Smooth muscle cell (in vitro differentiated cells): ENCODE measurements at regions not wholly inside any gene's neighbourhood (a gene's known extent, or its start where the extent isn't known, plus 50 kb on each side); places are given as distances from the start of the nearest gene placed in this dataset.

Source experiments
- DNase-seq: peaks from one replicate; lab custom pipeline; 2025; ENCODE audit not compliant: unreplicated experiment; lab: John Stamatoyannopoulos, UW
- H2AFZ ChIP-seq: fragments of 200-600 bp; sonication (generic); 2 replicates; pipeline ENCODE4 v1.6.0; 2016; ENCODE audit warnings: antibody characterized with exemption, low read depth, mild to moderate bottlenecking
- H3F3A ChIP-seq: fragments of 200-600 bp; sonication (generic); 2 replicates; pipeline ENCODE4 v1.6.0; 2017; ENCODE audit warnings: antibody characterized with exemption, low read depth
- H3K27ac ChIP-seq: fragments of 200-600 bp; sonication (generic); 2 replicates; pipeline ENCODE4 v1.5.1; 2016; ENCODE audit warnings: low read depth, mild to moderate bottlenecking
- H3K27me3 ChIP-seq: fragments of 200-600 bp; sonication (generic); 2 replicates; pipeline ENCODE4 v1.6.1; 2016; ENCODE audit warnings: low read depth, mild to moderate bottlenecking
- H3K36me3 ChIP-seq: fragments of 200-600 bp; sonication (generic); 2 replicates; pipeline ENCODE4 v1.5.1; 2016; ENCODE audit warnings: low read depth
- H3K4me1 ChIP-seq: fragments of 200-600 bp; sonication (generic); 2 replicates; pipeline ENCODE4 v1.5.1; 2016; ENCODE audit warnings: low read depth
- H3K4me2 ChIP-seq: fragments of 200-600 bp; sonication (generic); 2 replicates; pipeline ENCODE4 v1.6.0; 2016; ENCODE audit warnings: mild to moderate bottlenecking
- H3K4me3 ChIP-seq: fragments of 200-600 bp; sonication (generic); 2 replicates; pipeline ENCODE4 v1.5.1; 2016; ENCODE audit warnings: mild to moderate bottlenecking
- H3K79me2 ChIP-seq: fragments of 200-600 bp; sonication (generic); 2 replicates; pipeline ENCODE4 v1.6.0; 2016; ENCODE audit warnings: low read depth, mild to moderate bottlenecking
- H3K9ac ChIP-seq: fragments of 200-600 bp; sonication (generic); 2 replicates; pipeline ENCODE4 v1.6.0; 2016; ENCODE audit warnings: low read depth
- H3K9me3 ChIP-seq: fragments of 200-600 bp; sonication (generic); replicated peaks from 2 replicates; pipeline ENCODE4 v1.5.1; 2016; ENCODE audit warnings: low read depth
- H4K20me1 ChIP-seq: fragments of 200-600 bp; sonication (generic); 2 replicates; pipeline ENCODE4 v1.6.0; 2016; ENCODE audit warnings: low read depth
- WGBS: methylation state at CpG from one replicate; pipeline ENCODE4 v1.1.7; 2016; ENCODE audit warnings: low lambda C conversion rate; 5-methylcytosine and 5-hydroxymethylcytosine counted together
- TF ChIP-seq, protein P1 (sequence below): fragments of 200-600 bp; sonication (generic); IDR thresholded peaks from 2 replicates; pipeline ENCODE4 v1.5.1; 2017; ENCODE audit warnings: borderline replicate concordance, mild to moderate bottlenecking, antibody characterized with exemption; ENCODE audit not compliant: insufficient read depth, poor library complexity, severe bottlenecking

DNA sequence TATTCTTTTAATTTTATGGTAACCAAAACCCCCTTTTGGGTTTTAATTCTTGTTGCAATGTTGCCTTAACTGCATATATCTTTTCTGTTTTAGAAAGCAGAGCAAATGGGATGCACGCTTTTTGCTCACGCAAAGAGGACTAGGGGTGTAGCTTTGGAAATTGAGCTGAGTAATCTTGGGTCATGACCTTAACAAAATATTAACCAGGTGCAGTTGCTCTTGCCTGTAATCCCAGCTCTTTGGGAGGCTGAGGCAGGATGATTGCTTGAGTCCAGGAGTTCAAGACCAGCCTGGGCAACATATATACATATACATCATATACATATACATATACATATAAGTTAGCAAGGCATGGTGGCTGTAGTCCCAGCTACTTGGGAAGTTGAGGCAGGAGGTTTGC is 172.9 kb upstream of the BMPER start:
- WGBS: 98% methylated on average over 2 of the region's 2 CpGs
- no peaks in the 10 kb centered on the region for H3F3A ChIP-seq

DNA sequence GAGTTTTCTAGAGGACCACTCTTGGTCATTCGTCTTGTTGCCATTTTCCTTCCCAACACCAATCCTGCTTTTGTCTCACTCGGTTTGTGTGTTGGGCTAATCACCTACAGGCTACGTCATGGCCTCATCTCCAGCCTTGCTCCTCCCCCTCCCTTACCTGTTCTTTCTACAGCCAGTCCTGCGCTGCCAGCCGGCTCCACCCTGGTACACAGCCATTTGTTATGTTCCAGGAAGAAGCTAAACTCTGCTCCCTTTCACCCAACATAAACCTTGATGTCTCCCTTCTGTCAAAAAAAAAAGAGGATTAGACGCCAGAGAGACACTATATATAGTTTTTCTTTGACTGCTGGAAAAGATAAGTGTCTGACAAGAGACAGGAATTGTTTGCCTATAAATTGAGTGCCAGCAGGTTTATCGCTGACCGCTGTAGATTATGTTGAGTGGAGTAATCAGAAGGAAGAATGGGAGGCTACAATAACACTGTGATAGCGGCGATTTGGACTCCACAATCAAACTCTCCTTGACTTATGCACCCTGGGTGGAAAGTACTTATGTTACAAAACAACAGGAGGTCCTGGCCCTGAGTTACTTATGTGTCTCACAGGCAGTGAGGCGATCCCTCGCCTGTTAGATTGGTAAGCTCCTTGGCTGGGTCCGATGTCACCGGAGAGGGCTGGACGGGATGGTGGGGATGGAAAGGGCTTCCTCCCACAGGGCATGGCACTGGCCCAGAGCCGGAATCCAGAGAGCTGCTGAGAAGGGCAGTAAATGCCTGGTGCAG is 171.3 kb upstream of the BMPER start:
- no peaks in the 10 kb centered on the region for H3F3A ChIP-seq
- DNase-seq: no peak
- no peaks in the 10 kb centered on the region for H3K9me3 ChIP-seq
- H3K4me2 ChIP-seq: no peak overlapping the region
- no peak overlapping the region for H2AFZ ChIP-seq
- H3K36me3 ChIP-seq: no peaks in the 10 kb centered on the region
- 76% methylated on average over 16 of the region's 16 CpGs for WGBS
- H3K4me3 ChIP-seq: no peak overlapping the region
- no peak overlapping the region for H3K9ac ChIP-seq
- H3K4me1 ChIP-seq: no peaks in the 10 kb centered on the region
- TF ChIP-seq, protein P1, sequence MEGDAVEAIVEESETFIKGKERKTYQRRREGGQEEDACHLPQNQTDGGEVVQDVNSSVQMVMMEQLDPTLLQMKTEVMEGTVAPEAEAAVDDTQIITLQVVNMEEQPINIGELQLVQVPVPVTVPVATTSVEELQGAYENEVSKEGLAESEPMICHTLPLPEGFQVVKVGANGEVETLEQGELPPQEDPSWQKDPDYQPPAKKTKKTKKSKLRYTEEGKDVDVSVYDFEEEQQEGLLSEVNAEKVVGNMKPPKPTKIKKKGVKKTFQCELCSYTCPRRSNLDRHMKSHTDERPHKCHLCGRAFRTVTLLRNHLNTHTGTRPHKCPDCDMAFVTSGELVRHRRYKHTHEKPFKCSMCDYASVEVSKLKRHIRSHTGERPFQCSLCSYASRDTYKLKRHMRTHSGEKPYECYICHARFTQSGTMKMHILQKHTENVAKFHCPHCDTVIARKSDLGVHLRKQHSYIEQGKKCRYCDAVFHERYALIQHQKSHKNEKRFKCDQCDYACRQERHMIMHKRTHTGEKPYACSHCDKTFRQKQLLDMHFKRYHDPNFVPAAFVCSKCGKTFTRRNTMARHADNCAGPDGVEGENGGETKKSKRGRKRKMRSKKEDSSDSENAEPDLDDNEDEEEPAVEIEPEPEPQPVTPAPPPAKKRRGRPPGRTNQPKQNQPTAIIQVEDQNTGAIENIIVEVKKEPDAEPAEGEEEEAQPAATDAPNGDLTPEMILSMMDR: no peak
- H4K20me1 ChIP-seq: no peaks in the 10 kb centered on the region
- no peak overlapping the region for H3K27ac ChIP-seq
- no peaks in the 10 kb centered on the region for H3K79me2 ChIP-seq
- H3K27me3 ChIP-seq: no peaks in the 10 kb centered on the region

More for the DNA sequence above, 172.9 kb upstream of the BMPER start:
- Histone ChIP-seq H3K79me2 (no peaks in the 10 kb centered on the region), H3K27ac (no peak overlapping the region), H3K27me3 (no peaks in the 10 kb centered on the region), H3K9me3 (no peaks in the 10 kb centered on the region), H3K36me3 (no peaks in the 10 kb centered on the region), H3K9ac (no peak overlapping the region), H2AFZ (no peak overlapping the region), H3K4me3 (no peak overlapping the region), H4K20me1 (no peaks in the 10 kb centered on the region), H3K4me1 (no peaks in the 10 kb centered on the region), H3K4me2 (no peak overlapping the region)
- TF ChIP-seq, protein P1: no peak
- DNase-seq: no peak

DNA sequence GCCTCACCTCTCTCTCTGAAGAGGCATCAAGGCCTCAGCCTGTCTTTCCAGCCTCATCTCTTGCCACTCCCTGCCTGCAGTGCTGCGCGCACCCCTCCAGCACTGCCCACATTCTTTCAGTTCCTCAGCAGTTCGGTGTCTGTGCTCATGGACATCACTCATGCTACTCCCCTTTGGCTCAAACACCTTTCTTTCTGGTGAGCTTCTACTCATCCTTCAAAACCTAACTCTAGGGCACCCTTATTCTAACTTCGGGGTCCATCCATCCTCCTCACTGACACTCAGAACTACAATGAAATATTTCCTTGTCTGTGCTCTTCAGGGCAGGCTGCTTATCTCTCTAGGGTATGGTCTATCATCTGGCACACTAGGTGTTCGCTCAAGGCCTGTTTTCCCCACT is 169.9 kb upstream of the BMPER start:
- Histone ChIP-seq H3K27ac (no peak overlapping the region), H4K20me1 (no peaks in the 10 kb centered on the region), H3F3A (no peaks in the 10 kb centered on the region), H3K4me3 (no peak overlapping the region), H3K36me3 (no peaks in the 10 kb centered on the region), H3K4me2 (no peak overlapping the region), H3K27me3 (no peaks in the 10 kb centered on the region), H3K4me1 (no peaks in the 10 kb centered on the region), H3K9ac (no peak overlapping the region), H2AFZ (no peak overlapping the region), H3K79me2 (no peaks in the 10 kb centered on the region), H3K9me3 (no peaks in the 10 kb centered on the region)
- no peak for DNase-seq
- TF ChIP-seq, protein P1: no peak
- WGBS: 95% methylated on average over 5 of the region's 5 CpGs

DNA sequence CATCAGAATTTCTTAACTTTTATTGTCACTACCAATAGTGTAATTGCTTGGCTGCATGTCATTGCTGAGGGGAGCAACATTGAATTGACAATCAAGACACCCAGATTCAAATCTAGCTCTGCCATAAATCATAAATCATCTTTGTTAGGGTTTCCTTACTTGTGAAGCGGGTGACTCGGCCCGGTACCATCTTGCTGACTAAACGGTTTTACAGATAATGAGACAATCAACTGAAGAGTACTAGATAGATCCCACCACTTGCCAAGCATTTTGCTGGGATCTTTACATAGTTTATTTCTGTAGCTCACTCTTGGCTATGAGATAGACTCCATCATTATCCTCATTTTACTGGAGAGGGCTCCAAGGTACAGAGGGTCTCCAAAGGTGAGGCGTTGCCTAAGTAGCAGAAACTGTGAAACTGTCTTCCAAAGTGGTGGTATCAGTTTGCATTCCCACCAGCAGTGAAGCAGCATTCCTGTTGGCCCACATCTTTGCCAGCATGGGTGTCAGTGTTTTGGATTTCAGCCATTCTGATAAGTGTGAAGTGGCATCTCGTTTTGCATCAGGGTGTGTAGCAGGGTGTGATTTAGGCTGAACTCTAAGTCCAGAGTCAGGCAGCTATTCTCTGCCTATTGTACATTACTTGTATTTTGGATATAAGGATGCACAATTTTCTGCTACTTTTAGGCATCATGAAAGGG is 168.7 kb upstream of the BMPER start:
- Histone ChIP-seq H3K4me1 (no peaks in the 10 kb centered on the region), H3K9ac (no peak overlapping the region), H3K79me2 (no peaks in the 10 kb centered on the region), H3K36me3 (no peaks in the 10 kb centered on the region), H3K27ac (no peak overlapping the region), H3K4me3 (no peak overlapping the region), H3K9me3 (no peaks in the 10 kb centered on the region), H4K20me1 (no peaks in the 10 kb centered on the region), H3K4me2 (no peak overlapping the region), H3K27me3 (no peaks in the 10 kb centered on the region), H2AFZ (no peak overlapping the region), H3F3A (no peaks in the 10 kb centered on the region)
- TF ChIP-seq, protein P1: no peak
- DNase-seq: no peak
- 74% methylated on average over 6 of the region's 6 CpGs for WGBS
